Fibroblast of skin of abdomen (primary cell): ENCODE measurements at regions not wholly inside any gene's neighbourhood (a gene's known extent, or its start where the extent isn't known, plus 50 kb on each side); places are given as distances from the start of the nearest gene placed in this dataset.
"Not testable (repeated sequence)": the region's sequence is repeated elsewhere in the genome, so short reads cannot be mapped to it uniquely, and the experiment has no call there.

Source experiments
- DNase-seq: peaks from one replicate; pipeline ENCODE4 v3.0.0-alpha.2; 2013

GRCh38 chr18:52219102-52219501, 120.9 kb upstream of the DCC start:
- DNase-seq = peak; percentile 49

DNA sequence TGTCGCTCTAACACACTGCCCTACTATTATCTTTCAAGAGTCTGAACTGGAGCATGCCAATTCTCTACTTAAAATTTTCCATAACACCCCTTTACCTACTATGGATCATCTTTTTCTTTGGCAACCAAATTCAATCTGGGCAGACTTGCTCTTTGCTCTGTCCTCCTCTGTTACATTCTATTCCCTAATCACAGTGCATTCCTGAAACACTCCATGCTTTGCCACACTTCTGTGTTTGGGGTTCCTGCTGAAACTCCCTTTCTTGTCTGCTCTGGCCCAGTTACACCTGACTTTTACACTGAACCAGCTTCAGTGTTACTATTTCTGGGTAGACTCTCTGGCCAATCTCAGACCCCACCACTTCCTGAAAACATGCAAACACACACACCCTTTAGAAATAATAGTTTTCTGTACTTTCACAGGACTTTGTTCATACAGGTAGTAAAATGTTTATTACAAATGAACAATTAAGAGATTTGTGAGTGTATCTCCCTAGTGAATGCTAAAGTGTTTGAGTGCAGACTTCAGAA, 119.9 kb upstream of the DCC start:
- no peak for DNase-seq

DNA sequence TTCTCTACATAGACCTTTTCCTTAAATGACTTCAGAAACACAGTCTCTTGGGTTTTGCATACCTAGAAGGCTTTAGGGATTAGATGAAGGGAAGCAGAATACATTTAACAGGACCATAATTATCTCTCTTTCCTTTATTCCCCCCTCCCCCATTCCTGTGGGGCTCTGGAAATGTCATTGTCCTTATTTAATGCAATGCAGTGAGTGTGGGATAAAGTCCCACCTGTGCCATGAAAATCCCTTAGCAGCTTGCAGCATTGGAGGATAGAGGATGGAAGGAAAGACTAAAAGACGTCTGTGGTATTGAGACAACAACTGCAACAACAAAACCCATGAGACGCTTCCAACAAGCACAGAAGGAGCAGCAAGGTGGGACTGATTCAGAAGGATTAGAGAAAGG, 117.8 kb upstream of the DCC start:
- DNase-seq = no peak

GRCh38 chr18:52227536-52227935, 112.5 kb upstream of the DCC start:
- no peak for DNase-seq

DNA sequence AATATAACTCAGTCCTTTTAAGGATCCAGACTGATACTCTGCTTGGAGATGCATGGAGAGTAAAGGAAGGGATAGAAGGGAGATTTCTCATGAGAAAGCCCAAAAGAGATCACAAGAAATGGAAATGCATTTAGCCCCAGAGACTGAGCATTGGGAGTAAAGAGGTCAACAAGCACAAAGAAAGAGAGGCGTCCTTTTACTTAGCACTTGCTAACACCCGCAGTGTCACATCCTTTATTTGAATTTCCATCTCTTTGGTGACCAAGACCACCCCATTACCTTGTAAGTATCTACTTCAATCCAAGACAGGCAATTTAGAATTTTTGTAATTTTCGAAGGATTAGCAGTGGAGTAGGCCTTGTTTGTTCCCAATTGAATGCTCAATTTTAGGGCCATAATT, 111.8 kb upstream of the DCC start:
- DNase-seq = no peak

DNA sequence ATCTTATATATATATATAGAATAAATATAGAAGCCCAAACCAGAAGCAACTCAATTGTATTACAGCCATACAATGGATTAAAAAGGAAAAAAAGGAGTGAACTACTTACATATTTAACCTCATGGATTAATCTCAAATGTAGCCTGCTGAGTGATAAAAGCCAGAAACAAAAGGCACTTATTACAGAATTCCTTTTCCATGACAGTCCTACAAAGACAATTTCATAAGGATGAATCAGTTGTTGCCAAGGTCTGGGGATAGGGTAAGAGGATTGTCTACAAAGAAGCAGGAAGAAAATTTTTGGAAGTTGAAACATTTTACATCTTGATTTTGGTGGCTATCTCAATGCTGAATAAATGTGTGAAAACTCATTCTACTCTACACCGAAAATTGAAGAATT, 103.9 kb upstream of the DCC start:
- peak; percentile 87 for DNase-seq

- peak; percentile 75 for DNase-seq
These were observed 102.4 kb upstream of the DCC start for GRCh38 chr18:52237551-52237950.

GRCh38 chr18:52242711-52243110, 97.3 kb upstream of the DCC start:
- no peak for DNase-seq

- DNase-seq = no peak
These were observed 95.3 kb upstream of the DCC start for GRCh38 chr18:52244658-52245057.

- DNase-seq = no peak
These were observed 85.6 kb upstream of the DCC start for GRCh38 chr18:52254367-52254766.

DNA sequence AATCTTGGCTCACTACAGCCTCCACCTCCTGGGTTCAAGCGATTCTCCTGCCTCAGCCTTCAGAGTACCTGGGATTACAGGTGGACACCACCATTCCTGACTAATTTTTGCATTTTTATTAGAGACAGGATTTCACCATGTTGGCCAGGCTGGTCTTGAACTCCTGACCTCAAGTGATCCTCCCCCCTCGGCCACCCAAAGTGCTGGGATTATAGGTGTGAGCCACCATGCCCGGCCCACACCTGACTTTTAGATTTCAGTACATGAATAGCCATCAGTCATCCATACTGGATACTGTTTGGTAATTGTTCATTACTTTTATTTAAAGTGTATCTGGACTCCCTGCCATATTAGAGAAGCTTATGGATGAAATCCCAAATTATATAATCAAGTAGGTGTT, 82.6 kb upstream of the DCC start:
- DNase-seq = not testable (repeated sequence)

- DNase-seq = no peak
These were observed 64.2 kb upstream of the DCC start for GRCh38 chr18:52275817-52276216.

DNA sequence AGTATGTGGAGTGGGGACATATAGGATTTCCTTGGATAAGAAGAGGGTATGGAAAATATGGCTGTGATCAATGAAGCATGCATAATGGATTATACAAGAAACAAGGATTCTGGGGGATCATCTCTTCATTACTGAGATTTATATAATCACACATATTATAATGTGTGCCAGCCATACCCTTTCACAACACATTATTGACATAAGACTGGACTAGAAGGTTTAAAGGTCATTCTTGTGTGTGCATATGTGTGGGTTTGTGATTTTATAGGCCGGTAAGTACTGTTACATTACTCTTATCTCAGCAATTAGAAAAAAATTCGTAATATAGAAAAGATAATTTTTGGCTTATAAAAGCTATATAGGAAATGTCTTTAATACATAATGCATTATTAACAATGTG, 62.2 kb upstream of the DCC start:
- no peak for DNase-seq

GRCh38 chr18:52278191-52278590, 61.8 kb upstream of the DCC start:
- no peak for DNase-seq

DNA sequence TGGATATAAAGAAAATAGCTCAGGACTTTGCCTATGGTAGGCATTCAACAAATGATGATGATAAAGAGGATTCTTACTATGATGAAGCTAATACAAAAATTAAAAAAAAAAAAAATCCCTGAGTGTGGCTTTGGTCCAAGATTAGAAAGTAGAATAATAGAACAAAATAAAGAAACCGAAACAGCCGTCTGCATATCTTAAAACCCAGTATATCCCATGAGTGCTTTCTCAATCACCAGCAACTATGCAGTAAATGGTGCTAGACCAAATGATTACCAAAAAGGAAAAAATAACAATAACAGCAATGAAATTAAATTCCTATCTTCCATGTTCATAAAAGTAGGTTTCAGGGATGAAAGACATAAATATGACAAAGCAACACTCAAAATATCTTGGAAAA, 59.3 kb upstream of the DCC start:
- no peak for DNase-seq

DNA sequence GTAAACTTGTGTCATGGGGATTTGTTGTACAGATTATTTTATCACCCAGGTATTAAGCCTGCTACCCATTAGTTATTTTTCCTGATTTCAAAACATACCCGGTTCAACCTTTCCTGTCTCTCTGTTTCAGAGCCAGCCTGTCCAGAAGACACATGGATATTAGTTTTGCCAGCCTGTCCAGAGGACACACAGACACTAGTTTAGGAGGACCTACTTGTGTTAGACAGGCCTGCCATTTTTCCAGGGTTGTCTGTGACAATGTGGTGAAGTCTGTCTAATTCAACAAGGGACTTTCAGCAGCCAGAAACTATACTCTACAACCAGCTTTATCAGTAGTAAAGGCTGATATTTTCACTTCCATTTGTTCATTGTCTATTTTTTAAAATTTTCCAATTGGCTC, 56.1 kb upstream of the DCC start:
- no peak for DNase-seq

DNA sequence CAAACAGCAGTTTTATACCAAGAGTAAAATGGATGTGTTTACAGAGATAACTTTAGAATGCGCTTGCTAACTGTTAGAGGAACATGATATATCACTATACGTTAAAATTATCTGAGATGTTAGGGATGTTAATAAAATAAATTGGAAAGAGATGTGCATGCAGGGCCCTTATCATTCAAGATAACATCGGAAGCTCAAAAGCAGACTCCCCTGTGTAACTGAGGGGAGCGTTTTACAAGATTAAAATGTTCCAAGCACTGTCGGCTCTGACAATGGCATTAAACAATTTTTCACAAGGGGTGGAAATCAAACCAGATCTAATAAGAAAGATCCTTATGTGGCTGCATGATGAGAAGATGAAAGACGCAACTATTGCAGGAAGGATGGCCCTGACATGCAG, 53.3 kb upstream of the DCC start:
- no peak for DNase-seq

- peak; percentile 48 for DNase-seq
These were observed 52.8 kb upstream of the DCC start for GRCh38 chr18:52287151-52287550.

GRCh38 chr18:52288403-52289004, 51.5 kb upstream of the DCC start:
- DNase-seq = no peak

DNA sequence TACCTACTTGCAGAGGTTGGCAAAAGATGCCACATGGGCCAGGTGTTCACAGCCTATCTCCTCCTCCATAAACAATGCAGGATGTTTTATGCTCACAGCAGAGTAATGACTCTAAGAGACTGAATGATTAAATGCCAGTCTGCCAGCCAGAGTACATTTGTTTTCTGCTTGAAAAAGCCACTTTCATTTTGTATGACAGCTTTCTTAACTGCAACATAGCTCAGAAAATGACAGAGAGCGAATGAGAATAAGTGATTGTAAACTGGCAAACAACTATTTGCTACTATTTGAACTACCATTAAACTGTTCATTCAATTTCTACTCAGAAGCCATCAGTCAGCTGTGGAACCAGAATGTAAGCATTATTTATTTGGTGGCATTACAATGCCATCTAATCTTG, 50.6 kb upstream of the DCC start:
- no peak for DNase-seq
